Activated B cell treated with CpG ODN at 0.5 μM for 24 hours (primary cell): ENCODE measurements at regions not wholly inside any gene's neighbourhood (a gene's known extent, or its start where the extent isn't known, plus 50 kb on each side); places are given as distances from the start of the nearest gene placed in this dataset.

Experiments
- ATAC-seq: fragments of 200-7000 bp; cut with Tn5 transposase; one replicate; pipeline ENCODE4 v1.10.0; 2021; ENCODE audit warnings: low read depth, mild to moderate bottlenecking, moderate library complexity
- CTCF ChIA-PET: fragments of 350-600 bp; sonication (Branson Sonifier 250); formaldehyde crosslinking; loops from one replicate; lab custom pipeline; 2021; ENCODE audit warnings: antibody characterized with exemption; lab: Charles Lee
- POLR2A ChIA-PET: fragments of 350-600 bp; sonication (Branson Sonifier 250); formaldehyde crosslinking; loops from one replicate; lab custom pipeline; 2021; ENCODE audit warnings: antibody characterized with exemption; lab: Charles Lee
- DNase-seq: peaks from one replicate; pipeline ENCODE4 v3.0.0; 2022
- H3K27ac Mint-ChIP-seq: one replicate; pipeline ENCODE4 v1.8.0; 2020; ENCODE audit warnings: mixed read lengths
- H3K27me3 Mint-ChIP-seq: one replicate; pipeline ENCODE4 v1.8.0; 2021; ENCODE audit warnings: mixed read lengths
- H3K36me3 Mint-ChIP-seq: one replicate; pipeline ENCODE4 v1.8.0; 2021; ENCODE audit warnings: low read depth, mixed read lengths
- H3K4me1 Mint-ChIP-seq: one replicate; pipeline ENCODE4 v1.8.0; 2021; ENCODE audit warnings: mixed read lengths
- H3K4me3 Mint-ChIP-seq: one replicate; pipeline ENCODE4 v1.8.0; 2020; ENCODE audit warnings: mild to moderate bottlenecking, mixed read lengths
- H3K9me3 Mint-ChIP-seq: one replicate; pipeline ENCODE4 v1.8.0; 2020; ENCODE audit warnings: mixed read lengths
- CTCF ChIP-seq: fragments of 200-600 bp; IDR thresholded peaks from one replicate; pipeline ENCODE4 v1.8.0; 2022; ENCODE audit warnings: antibody characterized with exemption, mild to moderate bottlenecking
- intact Hi-C: fragments of 100-400 bp; cut with micrococcal nuclease; formaldehyde crosslinking; loops from one replicate; pipeline ENCODE4 v1.15.1; 2024

- H3K9me3 Mint-ChIP-seq = no peaks in the 10 kb centered on the region
- ChIA-PET POLR2A (no interaction called here), CTCF (no interaction called here)
- no peak for ATAC-seq
- TF ChIP-seq CTCF = no peak
- DNase-seq = no peak
- intact Hi-C loops = no loop called here
- no peaks in the 10 kb centered on the region for H3K4me1 Mint-ChIP-seq
- H3K27ac Mint-ChIP-seq = no peak overlapping the region
- H3K36me3 Mint-ChIP-seq = no peaks in the 10 kb centered on the region
- H3K27me3 Mint-ChIP-seq = peaks cover 7% of the 10 kb centered on the region
- no peak overlapping the region for H3K4me3 Mint-ChIP-seq
Measured at GRCh38 chr6:44046516-44047178, 80.6 kb downstream of the MRPL14 start.

GRCh38 chr6:44045672-44046015 lies 81.6 kb downstream of the MRPL14 start:
- intact Hi-C loops = no loop called here
- ChIA-PET CTCF (no interaction called here), POLR2A (no interaction called here)
- no peaks in the 10 kb centered on the region for H3K36me3 Mint-ChIP-seq
- peaks cover 7% of the 10 kb centered on the region for H3K27me3 Mint-ChIP-seq
- no peak overlapping the region for H3K4me3 Mint-ChIP-seq
- no peak overlapping the region for H3K27ac Mint-ChIP-seq
- no peak for ATAC-seq
- DNase-seq = no peak
- H3K9me3 Mint-ChIP-seq = no peaks in the 10 kb centered on the region
- no peaks in the 10 kb centered on the region for H3K4me1 Mint-ChIP-seq
- TF ChIP-seq CTCF = no peak

- Mint-ChIP-seq H3K9me3 (no peaks in the 10 kb centered on the region), H3K4me1 (no peaks in the 10 kb centered on the region), H3K4me3 (no peak overlapping the region), H3K27me3 (peaks cover 7% of the 10 kb centered on the region), H3K27ac (no peak overlapping the region), H3K36me3 (no peaks in the 10 kb centered on the region)
- ATAC-seq (no peak), DNase-seq (no peak)
- ChIA-PET CTCF (no interaction called here), POLR2A (no interaction called here)
- intact Hi-C loops = no loop called here
- no peak for TF ChIP-seq CTCF
Measured at GRCh38 chr6:44044940-44045671, 82.1 kb downstream of the MRPL14 start.

GRCh38 chr6:44044154-44044539 lies 83.1 kb downstream of the MRPL14 start:
- Mint-ChIP-seq H3K4me3 (no peak overlapping the region), H3K27ac (no peak overlapping the region), H3K36me3 (no peaks in the 10 kb centered on the region), H3K27me3 (peaks cover 7% of the 10 kb centered on the region), H3K9me3 (no peaks in the 10 kb centered on the region), H3K4me1 (no peaks in the 10 kb centered on the region)
- POLR2A ChIA-PET = no interaction called here
- ATAC-seq (no peak), DNase-seq (no peak)
- CTCF ChIA-PET = no interaction called here
- intact Hi-C loops = no loop called here
- no peak for TF ChIP-seq CTCF

GRCh38 chr6:44043479-44044153 lies 83.6 kb downstream of the MRPL14 start:
- H3K4me1 Mint-ChIP-seq = no peaks in the 10 kb centered on the region
- ATAC-seq (no peak), DNase-seq (no peak)
- H3K27me3 Mint-ChIP-seq = peaks cover 11% of the 10 kb centered on the region
- no peaks in the 10 kb centered on the region for H3K9me3 Mint-ChIP-seq
- H3K27ac Mint-ChIP-seq = no peak overlapping the region
- POLR2A ChIA-PET = no interaction called here
- no peaks in the 10 kb centered on the region for H3K36me3 Mint-ChIP-seq
- TF ChIP-seq CTCF = no peak
- CTCF ChIA-PET = no interaction called here
- H3K4me3 Mint-ChIP-seq = no peak overlapping the region
- intact Hi-C loops = no loop called here
